ENCODE measurements at regions not wholly inside any gene's neighbourhood (a gene's known extent, or its start where the extent isn't known, plus 50 kb on each side); places are given as distances from the start of the nearest gene placed in this dataset.
A peak's percentile ranks its signal among the peaks of the same experiment; 100 is the strongest.

DNA sequence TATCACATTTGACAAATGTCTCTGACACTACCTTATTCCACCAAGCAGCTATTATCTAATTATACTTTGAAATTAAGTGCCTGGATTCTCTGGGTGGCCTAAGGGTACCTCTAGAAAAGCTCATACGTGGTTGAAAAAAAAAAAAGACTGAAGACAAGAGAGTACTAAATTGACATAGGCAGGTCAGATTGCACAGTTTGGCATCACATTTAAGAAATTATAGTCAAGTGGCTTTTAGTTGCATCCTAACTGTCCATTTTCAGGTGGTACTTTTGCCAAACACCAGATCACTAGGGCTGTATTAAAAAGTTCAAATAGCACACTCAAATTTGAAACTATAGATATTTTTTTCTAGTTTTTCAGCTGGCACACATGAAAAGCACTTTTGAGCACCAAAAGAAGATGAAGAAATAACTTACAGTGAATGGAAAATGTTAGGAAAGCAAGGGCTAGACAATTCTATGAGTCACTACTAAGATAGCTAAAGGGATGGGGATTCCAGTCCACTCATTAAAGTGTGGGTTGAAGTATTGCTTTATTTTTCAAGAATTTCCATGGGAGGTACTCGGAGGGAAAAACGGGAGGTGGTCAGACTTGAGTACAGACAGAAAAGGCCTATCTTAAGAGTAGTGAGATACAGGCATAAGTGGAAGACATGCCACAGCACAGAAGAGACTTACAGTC lies 106.5 kb upstream of the COL5A2 start:
- TF ChIP-seq POLR2A (IDR thresholded peaks at IDR 0.05; ENCODE audit: low read length) = no peak
- TF ChIP-seq GATA1 (IDR thresholded peaks at IDR 0.05; ENCODE audit: low read depth, low read length) = no peak
- no peak for DNase-seq

DNA sequence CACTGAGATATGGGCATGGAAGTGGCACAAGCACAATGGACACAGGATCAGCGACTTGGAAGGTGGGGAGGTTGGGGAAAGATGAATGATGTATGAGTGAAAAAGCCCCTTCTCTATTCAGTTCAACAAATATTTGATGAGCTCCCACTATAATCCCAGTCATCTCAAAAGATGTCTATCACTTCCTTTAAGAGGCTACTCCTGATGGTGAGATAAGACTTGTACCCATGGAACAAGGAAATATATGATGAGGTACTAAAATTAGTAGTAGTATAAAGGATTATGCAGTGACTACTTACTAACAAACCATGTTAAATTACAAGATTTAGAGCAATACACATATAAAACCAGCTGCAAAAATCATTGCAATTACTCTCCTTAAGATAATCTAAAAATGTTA lies 107.8 kb upstream of the COL5A2 start:
- no peak for DNase-seq
- no peak for TF ChIP-seq GATA1 (IDR thresholded peaks at IDR 0.05; ENCODE audit: low read depth, low read length)
- TF ChIP-seq POLR2A (IDR thresholded peaks at IDR 0.05; ENCODE audit: low read length) = no peak

DNA sequence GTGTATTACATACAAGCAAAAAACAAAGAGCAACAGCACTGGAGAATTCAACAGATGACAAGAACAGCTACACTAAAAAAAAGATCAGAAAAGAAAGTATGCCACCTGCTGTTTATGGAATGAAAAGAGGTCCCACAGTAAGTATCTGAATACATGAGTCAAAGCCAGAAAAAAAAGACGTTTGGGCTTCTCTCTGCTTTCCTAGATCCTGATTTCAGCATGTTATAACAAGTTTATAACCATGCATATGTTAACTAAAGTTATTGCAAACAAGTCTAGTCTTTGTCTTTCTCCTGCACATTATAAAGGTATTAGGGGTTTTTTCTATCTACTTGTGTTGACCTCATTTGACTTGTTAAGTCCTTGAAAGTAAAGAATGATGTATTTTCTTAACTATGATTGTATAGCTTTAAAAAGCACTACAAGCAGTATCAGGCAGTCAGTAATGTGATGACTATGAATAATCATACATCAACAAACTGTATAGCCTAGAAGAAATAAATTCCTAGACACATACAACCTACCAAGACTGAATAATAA lies 108.5 kb upstream of the COL5A2 start:
- DNase-seq = peak; percentile 19 to 35
- TF ChIP-seq GATA1 (IDR thresholded peaks at IDR 0.05; ENCODE audit: low read depth, low read length) (no peak), POLR2A (IDR thresholded peaks at IDR 0.05; ENCODE audit: low read length) (no peak)

DNA sequence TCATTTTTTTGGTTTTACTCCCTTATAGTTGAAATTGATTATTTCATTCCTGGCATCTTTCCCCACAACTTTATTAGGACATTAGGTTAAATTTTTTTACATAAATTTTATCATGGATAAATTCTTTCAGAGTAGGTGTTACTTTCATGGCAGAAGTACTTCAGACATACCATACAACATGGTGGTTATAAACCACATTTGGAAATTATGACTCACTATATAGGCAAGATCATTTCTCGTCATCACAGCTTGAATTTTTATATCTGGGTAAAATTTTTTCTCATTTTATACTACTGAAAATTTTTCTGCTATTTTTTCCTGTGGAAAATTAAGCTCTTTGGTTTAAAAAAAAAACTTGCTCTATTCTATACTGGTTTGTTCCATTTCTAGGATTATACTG lies 111.9 kb upstream of the COL5A2 start:
- no peak for TF ChIP-seq GATA1 (IDR thresholded peaks at IDR 0.05; ENCODE audit: low read depth, low read length)
- no peak for TF ChIP-seq POLR2A (IDR thresholded peaks at IDR 0.05; ENCODE audit: low read length)
- no peak for DNase-seq

DNA sequence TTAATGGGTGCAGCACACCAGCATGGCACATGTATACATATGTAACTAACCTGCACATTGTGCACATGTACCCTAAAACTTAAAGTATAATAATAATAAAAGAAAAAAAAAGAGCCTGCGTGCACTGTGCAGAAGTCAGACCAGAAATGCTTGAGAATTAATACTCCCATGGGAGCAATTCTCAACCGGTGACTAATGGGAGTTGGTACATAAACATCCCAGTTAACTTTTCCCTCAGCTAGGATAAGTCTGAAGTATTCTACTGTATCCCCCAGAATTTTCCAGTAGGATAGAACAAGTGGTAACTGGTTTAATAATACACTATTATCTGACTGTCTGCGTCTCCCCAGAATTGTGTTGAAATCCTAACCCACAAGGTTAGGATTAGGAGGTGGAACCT lies 113.6 kb upstream of the COL5A2 start:
- TF ChIP-seq GATA1 (IDR thresholded peaks at IDR 0.05; ENCODE audit: low read depth, low read length) = no peak
- TF ChIP-seq POLR2A (IDR thresholded peaks at IDR 0.05; ENCODE audit: low read length) = no peak
- no peak for DNase-seq

DNA sequence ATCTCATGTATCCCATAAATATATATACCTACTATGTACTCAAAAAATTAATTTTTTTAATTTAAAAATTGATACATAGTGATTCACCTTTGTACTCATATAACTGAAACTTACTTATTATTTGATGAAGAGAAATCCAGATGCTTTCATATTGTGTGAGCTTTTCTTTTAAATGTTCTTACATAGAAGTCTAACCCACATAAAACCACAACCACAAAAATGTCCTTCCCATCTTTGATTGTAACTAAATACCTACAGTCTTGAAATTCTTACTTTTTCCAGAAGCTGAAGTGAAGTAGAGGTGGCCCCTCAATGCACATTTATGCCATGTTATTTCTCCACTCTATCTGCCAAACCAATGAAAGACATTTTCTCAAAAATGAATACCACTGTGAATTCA lies 117.9 kb upstream of the COL5A2 start:
- TF ChIP-seq POLR2A (IDR thresholded peaks at IDR 0.05; ENCODE audit: low read length) = no peak
- TF ChIP-seq GATA1 (IDR thresholded peaks at IDR 0.05; ENCODE audit: low read depth, low read length) = no peak
- no peak for DNase-seq

DNA sequence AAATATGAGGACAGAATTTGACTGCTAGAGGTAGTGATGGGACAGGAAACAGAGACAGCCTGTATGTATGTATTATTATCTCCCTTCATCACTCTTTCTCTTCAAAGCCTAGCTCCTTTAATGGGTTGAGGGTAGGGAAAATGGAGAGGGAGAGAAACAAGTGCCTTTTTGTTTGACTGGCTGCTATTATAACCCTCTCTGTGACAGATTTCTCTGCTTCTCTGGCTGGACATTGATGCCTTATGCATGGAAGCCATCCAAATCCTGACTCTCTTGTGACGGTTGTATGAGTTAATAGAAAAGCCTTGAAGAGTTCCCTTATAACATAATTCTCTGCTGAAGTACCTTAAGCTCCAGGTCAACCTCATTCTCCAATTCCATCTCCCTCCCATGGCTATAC lies 118.5 kb upstream of the COL5A2 start:
- no peak for TF ChIP-seq GATA1 (IDR thresholded peaks at IDR 0.05; ENCODE audit: low read depth, low read length)
- DNase-seq = no peak

DNA sequence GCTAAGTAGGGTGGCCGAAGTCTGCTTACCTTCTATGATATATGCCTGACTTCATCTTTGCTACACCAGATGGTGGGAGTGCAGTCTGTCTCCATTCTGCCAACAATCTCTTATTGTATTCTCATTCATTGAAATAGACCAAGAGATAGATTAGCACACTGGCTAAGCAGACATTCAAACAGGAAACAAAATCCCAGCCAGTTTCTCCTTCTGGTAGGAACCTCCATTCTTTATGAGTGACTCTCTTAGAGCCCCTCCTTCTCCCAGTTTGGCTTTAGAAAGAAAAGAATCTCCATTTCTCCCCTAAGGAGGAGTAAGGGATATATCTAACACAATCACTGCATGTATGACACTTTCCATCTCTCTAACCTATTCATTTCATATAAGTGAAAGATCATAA lies 118.9 kb upstream of the COL5A2 start:
- TF ChIP-seq POLR2A (IDR thresholded peaks at IDR 0.05; ENCODE audit: low read length) = no peak
- no peak for TF ChIP-seq GATA1 (IDR thresholded peaks at IDR 0.05; ENCODE audit: low read depth, low read length)

DNA sequence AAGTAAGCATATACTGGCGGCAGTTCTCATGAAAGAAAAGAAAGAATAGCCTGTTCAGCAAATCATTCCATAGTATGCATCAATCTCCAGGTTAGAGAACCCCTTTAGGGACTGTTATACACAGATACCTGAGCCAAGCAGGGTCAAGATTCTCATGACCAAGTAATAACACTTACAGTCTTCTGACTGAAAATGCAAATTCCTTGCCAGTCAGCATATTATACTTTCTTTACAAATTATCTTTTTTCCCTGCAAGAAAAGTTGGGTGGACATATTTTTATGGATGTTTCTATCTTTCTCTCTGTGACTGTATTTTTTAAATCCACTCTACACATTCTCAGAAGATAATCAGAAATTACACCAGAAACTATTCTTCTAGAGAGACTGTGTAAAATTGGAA lies 120.4 kb upstream of the COL5A2 start:
- TF ChIP-seq POLR2A (IDR thresholded peaks at IDR 0.05; ENCODE audit: low read length) (no peak), GATA1 (IDR thresholded peaks at IDR 0.05; ENCODE audit: low read depth, low read length) (no peak)
- DNase-seq = no peak

More for the DNA sequence above, 118.9 kb upstream of the COL5A2 start:
- no peak for DNase-seq

DNA sequence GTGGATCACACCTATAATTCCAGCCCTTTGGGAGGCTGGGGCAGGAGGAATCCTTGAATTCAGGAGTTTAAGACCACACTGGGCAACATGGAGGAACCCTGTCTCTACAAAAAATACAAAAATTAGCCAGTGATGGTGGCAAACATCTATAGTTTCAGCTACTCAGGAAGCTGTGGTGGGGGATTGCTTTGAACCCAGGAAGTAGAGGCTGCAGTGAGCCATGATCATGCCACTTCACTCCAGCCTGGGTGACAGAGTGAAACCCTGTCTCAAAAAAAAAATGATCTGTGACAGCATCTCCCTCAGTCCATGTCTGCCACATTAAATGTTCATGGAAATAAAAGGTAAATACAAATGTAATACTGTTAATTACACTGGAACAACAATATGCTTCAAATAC lies 121.4 kb upstream of the COL5A2 start:
- TF ChIP-seq POLR2A (IDR thresholded peaks at IDR 0.05; ENCODE audit: low read length) (no peak), GATA1 (IDR thresholded peaks at IDR 0.05; ENCODE audit: low read depth, low read length) (no peak)
- no peak for DNase-seq

DNA sequence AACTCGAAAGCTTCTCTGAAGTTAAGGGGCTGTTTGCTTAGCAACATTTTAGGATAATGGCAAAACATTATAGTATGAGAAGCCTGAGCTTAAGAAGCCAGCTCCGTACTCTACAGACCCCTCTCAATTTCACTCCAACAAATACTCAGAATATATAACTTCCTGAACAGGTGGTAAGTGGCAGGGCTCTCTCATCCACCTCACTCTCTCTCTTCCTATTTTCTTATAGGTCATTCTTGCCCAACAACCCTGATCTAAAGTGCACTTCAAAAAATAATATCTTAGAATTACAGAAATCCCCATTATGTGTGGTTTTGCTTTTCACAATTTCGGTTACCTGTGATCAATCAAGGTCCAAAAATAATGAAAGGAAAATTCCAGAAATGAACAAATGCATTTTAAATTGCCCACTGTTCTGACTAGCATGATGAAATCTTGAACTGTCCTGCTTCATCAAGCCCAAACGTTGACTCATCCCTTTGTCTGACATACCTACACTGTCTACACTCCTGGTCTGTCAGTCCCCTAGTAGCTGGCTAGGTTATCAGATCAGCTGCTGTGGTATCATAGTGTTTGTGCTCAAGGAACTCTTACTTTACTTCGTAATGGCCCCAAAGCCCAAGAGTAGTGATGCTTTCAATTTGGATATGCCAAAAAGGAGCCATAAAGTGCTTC lies 122.8 kb upstream of the COL5A2 start:
- TF ChIP-seq POLR2A (IDR thresholded peaks at IDR 0.05; ENCODE audit: low read length) (no peak), GATA1 (IDR thresholded peaks at IDR 0.05; ENCODE audit: low read depth, low read length) (no peak)
- DNase-seq = no peak

DNA sequence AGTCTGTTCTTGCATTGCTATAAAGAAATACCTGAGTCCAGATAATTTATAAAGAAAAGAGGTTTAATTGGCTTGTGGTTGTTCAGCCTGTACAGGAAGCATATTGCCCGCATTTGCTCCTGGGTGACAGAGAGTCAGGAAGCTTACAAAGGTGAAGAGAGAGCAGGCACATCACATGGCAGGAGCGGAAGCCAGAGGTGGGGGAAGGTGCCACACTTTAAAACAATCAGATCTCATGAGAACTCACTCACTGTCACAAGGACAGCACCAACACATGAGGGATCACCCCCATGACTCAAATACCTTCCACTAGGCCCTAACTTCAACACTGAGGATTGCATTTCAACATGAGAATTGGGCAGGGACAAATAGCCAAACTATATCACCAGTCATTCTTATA lies 124.8 kb upstream of the COL5A2 start:
- no peak for DNase-seq
- TF ChIP-seq GATA1 (IDR thresholded peaks at IDR 0.05; ENCODE audit: low read depth, low read length) = no peak
- TF ChIP-seq POLR2A (IDR thresholded peaks at IDR 0.05; ENCODE audit: low read length) = no peak

DNA sequence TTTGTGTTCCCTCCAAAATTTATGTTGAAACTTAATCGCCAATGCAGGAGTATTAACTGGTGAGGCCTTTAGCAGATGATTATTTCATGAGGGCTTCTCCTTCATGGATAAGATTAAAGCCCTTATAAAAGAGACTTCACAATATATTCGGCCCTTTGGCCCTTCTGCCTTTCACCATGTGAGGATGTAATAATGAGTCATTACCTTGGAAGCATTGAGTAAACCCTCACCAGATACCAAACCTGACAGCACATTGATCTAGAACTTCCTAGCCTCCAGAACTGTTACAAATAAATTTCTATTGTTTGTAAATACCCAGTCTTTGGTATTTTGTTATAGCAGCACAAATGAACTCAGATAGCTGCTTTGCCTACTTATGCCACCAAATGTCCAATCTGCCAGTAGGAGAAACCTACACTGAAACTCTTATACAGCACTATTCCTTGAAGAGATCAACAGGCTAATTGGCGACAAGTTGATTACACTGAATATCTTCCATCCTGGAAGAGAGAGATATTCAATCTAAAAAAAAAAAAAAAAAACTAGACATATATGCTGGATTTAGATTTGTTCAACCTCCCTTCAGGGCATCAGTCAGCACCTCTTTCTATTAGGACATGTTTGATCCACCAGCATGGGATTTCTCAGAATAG lies 125.9 kb upstream of the COL5A2 start:
- TF ChIP-seq GATA1 (IDR thresholded peaks at IDR 0.05; ENCODE audit: low read depth, low read length) (no peak), POLR2A (IDR thresholded peaks at IDR 0.05; ENCODE audit: low read length) (no peak)
- DNase-seq = no peak

DNA sequence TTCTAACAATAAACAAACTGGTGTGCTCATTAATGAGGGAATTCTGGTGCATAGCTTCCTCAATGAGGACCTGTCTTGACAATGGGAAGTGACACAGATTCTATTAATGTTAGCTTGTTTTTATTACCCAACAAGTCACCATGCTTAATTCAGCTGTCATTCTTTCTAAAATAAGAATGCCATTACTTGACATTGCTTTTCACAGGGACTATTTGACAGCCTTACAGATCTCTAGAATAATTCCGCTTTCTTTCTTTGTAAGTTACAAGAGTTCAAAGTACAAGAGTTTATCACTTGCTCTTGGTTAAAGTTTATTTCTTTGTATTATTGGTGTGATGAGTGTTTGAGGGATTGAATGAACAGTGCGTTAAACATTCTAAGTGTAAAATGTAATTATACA lies 127.0 kb upstream of the COL5A2 start:
- no peak for TF ChIP-seq POLR2A (IDR thresholded peaks at IDR 0.05; ENCODE audit: low read length)
- no peak for TF ChIP-seq GATA1 (IDR thresholded peaks at IDR 0.05; ENCODE audit: low read depth, low read length)
- no peak for DNase-seq
